Activated CD4-positive, alpha-beta T cell treated with anti-CD3 and anti-CD28 coated beads, Interleukin-2, Interleukin-6, amounts not matched to agents 100 ng/mL and 50 ng/mL, durations not matched to agents 16 hours and 8 hours (primary cell): ENCODE measurements at regions not wholly inside any gene's neighbourhood (a gene's known extent, or its start where the extent isn't known, plus 50 kb on each side); places are given as distances from the start of the nearest gene placed in this dataset.
"Not testable (repeated sequence)": the region's sequence is repeated elsewhere in the genome, so short reads cannot be mapped to it uniquely, and the experiment has no call there.

Experiments
- DNase-seq: peaks from one replicate; pipeline ENCODE4 v3.0.0-alpha.2; 2020

DNA sequence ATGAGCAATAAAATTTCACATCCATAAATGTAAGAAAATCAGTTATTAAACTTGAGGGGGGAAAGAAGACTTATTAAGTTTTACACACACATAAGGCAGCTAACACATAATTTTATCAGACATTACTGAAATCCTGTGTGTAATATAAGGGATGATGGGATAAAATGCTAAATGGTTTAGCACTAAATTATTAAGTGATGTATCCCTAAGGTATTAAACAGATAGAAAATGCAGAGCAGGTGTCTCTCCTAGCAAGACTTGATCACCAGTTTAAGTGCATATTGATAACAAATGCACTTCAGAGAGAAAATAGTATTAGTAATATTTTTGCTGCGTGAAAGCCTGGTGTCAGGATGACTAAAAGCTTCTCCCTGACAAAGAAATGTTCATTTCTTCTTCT is 172.8 kb upstream of the ZFP64 start:
- no peak for DNase-seq

- no peak for DNase-seq
Observed at GRCh38 chr20:52361650-52362049, 170.1 kb upstream of the ZFP64 start.

DNA sequence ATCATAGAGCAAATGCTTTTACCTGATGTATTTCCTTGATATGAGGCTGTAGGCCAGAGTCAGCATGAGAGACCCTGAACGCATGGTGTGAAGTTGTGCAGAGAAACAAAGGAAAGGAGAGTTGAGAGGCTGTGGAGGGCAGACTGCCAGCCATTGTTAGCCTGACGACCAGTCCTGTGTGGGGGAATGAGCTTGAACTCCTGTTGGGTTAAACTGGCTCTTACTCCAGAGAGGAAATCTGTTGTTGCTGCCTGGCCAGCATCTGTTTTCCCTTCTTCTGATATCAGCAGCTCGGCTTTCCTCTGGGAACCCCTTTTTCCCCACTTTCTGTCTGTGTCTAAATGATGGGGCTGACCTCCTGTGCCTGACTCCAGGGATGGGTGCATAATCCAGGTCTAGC is 158.2 kb upstream of the ZFP64 start:
- no peak for DNase-seq

DNA sequence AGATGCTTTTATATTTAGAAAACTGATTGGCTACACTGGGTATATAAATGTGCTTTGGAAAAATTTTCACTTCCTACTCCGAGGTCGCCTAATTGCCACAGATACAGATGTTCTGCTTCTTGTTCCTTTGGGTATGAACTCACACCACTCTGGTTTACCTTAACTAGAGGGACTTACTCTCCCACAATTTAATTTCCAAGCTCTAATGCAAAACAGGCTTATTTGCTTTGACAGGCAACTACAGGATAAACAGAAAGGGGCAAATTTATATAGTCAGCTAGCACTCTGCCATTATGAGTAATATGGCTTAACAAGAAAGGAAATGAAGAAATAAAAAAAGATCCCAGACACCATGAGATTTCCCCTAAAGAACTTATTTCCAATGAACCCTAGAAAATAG is 156.9 kb upstream of the ZFP64 start:
- DNase-seq: no peak

- DNase-seq: no peak
Observed at GRCh38 chr20:52346797-52347196, 155.2 kb upstream of the ZFP64 start.

GRCh38 chr20:52342913-52343312 is 151.3 kb upstream of the ZFP64 start:
- DNase-seq: no peak

- DNase-seq: no peak
Observed at GRCh38 chr20:52340036-52340634, 148.6 kb upstream of the ZFP64 start.

- DNase-seq: no peak
Observed at GRCh38 chr20:52332649-52333250, 141.2 kb upstream of the ZFP64 start.

- DNase-seq: no peak
Observed at GRCh38 chr20:52332230-52332629, 140.7 kb upstream of the ZFP64 start.

- DNase-seq: no peak
Observed at GRCh38 chr20:52331655-52332054, 140.1 kb upstream of the ZFP64 start.

GRCh38 chr20:52321396-52321795 is 129.8 kb upstream of the ZFP64 start:
- DNase-seq: no peak

DNA sequence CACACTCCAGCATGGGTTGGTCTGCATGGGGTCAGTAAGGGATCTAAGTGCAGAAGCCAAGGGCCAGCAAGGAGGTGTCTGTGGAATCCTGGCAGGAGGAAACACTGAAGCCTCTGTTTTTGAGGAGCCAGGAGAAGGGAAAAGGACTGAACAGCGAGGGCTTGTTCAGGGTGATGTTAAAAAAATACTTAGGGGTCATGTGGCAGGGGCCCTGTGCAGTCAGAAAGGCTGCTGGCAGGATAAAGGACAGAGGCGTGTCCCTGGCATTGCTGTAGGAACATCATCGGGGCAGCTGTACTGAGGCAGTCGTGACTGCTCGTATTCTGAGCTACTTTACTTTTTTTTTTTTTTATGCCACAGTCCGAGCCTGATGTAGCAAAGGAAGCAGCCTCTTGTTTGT is 127.1 kb upstream of the ZFP64 start:
- no peak for DNase-seq

DNA sequence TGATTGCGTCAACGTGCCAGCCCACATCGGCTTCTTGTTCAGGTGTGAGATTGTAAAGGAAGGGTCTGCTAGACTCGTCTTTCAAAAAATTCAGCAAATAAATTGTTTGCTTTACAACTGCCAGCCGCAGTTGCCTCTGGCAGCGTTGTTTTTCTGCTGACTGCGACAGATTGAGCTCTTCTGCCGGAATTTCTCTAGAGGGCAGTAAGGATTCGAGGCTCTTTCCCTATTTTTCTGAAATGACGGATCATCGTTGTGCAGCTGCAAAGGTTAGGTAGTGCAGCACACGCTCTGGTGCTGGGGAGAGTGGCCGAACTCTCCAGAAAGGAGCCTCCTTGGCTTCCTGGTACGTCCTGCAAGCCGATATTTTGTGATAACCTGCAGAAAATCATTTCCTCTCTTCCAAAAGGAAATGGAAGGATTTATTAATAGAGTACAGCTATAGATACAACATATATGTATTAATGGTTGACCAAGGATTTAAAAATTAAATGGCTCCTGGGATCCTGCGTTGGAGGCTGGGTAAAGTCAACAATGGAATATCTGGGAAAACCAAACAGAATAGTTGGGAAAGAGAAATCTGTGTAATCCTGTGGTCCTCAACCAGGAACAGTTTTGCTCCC is 121.9 kb upstream of the ZFP64 start:
- no peak for DNase-seq

DNA sequence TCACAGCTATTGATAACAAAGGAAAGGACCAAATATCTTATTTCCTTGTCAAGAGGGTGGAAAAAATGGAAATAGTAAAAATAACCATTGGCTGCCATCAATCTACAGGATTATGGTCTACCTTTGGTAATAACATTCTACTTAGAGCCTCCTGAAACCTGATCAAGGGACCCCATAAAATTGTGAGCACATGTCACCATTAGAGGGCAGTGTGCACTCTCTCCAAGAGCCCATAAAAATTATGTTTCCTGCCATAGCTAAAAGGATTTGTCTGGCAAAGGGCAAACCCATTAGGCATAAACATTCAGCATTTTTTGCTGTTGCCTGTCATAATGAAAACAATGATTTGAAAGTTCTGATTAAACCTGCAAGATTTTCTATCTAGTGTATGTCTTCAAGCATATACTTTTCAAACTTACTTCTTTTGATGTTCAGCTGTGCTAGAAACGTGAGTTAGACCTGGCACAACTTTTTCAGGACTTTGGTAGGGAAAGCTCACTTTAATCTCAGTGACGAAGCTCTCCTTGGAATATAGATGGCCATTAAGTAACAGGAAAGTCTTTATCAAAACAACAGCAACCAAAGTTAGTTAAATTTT is 120.7 kb upstream of the ZFP64 start:
- peak; percentile 68 for DNase-seq

GRCh38 chr20:52311209-52311794 is 119.7 kb upstream of the ZFP64 start:
- DNase-seq: no peak

DNA sequence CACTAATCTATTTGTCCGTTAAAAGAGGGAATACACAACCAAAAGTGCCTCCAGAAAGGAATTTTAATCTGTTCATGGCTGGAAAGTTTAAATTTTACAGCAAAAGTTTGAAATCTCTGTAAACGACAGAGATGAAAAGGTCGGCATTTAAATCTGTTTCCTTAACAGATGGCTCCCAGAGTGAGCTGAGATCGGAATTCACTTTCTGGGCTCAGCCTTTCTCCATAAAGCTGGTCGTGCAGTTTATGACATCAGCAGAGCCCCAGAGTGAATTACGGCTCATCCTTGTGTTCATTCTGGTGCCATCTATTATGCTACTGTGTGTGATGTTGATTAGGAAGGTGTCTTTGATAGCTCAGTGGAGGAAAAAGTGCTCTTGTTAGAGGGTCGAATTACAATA is 117.6 kb upstream of the ZFP64 start:
- no peak for DNase-seq

DNA sequence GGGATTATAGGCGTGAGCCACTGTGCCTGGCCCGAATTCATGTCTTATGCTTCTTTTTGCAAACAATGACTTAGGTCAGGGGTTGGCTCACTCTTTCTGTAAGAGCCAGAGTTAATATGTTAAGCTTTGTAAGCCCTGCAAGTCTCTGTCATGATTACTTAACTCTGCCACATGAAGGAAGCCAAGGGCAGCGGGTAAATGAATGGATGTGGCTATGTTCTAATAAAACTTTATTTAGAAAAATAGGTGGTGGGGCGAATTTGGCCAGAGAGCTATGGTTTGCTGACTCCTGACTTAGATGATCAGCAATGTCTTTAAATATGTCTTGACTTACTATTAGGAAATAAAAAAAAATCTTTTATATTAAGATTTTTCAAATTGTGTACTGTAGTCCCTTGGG is 114.9 kb upstream of the ZFP64 start:
- no peak for DNase-seq

DNA sequence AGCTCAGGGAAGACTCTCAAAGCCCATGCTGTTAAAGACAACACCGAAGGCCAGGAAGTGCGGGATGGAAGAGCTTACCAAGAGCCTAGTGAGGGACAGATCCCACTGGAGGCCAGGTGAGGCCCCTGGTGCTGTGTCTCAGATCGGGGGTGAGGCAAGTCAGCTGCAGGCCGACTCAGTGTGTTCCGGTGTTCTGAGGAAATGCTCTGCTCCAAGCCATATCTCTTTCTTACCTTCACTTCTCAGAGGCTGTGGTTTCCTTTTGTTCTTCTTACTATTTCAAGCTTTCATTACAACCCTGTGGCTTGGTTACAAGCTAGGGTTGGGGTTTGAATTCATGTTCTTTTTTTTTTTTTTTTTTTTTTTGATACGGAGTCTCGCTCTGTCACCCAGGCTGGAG is 114.3 kb upstream of the ZFP64 start:
- peak; percentile 10 for DNase-seq

- no peak for DNase-seq
Observed at GRCh38 chr20:52305024-52305645, 113.6 kb upstream of the ZFP64 start.

DNA sequence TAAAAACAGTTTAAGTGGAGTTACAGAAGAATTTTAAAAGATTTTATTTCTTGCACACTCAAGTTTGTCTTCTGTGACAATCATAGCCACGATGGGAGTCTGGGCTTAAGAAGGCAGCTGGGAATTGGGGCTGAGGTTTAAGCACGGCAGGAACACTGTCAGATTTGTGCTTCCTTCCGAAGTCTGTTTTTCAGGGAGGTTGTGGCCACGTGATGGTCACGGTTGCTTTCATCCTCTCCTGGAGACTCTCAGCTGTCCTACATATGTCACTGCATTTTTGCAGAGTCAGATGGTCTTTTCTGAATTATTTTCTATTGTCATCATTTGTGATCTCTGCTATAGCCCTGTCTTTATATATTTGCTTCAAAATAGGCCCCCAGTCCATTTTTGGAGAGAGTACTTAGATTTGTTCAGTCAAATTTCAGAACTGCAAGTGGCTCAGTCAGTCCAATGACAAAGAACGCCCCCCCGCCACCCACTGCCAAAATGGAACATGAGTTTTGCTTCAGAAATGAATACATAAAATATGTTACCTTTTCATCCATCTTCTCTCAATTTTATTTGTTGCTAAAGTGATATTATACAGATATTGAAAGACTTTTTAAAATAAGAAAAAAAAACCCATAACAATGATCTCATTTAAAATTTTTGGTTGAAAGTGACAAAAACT is 111.8 kb upstream of the ZFP64 start:
- DNase-seq: no peak

- DNase-seq: no peak
Observed at GRCh38 chr20:52302736-52303135, 111.2 kb upstream of the ZFP64 start.

GRCh38 chr20:52302051-52302450 is 110.5 kb upstream of the ZFP64 start:
- not testable (repeated sequence) for DNase-seq

DNA sequence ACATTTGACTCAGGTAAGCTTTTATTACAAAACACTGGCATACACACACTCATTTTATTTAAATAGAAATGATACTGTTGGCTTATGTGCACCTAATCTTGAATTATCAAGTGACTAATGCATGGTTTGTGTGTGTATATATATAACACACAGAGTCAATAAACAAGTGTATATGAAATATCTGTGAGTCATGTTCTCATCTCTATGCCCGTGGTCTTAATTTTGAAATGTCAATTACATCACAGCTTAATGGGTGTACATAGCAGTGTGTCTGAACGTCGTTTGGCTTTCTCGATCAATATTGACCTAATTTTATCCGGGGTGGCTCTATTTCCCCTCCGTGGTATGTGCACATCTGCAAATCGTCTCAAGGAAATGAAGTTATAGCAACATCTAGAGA is 104.0 kb upstream of the ZFP64 start:
- no peak for DNase-seq
